DMS79 (cell line): ENCODE measurements at regions not wholly inside any gene's neighbourhood (a gene's known extent, or its start where the extent isn't known, plus 50 kb on each side); places are given as distances from the start of the nearest gene placed in this dataset.
"Not testable (repeated sequence)": the region's sequence is repeated elsewhere in the genome, so short reads cannot be mapped to it uniquely, and the experiment has no call there.

Source experiments
- DNase-seq: peaks from one replicate; lab custom pipeline; 2025; lab: John Stamatoyannopoulos, UW

- DNase-seq: no peak
Observed at GRCh38 chr13:64782466-64782865, 2447.7 kb downstream of the PCDH9 start.

- DNase-seq: no peak
Observed at GRCh38 chr13:64778002-64778401, 2452.1 kb downstream of the PCDH9 start.

GRCh38 chr13:64774915-64775314 is 2455.2 kb downstream of the PCDH9 start:
- DNase-seq: no peak

- no peak for DNase-seq
Observed at GRCh38 chr13:64770743-64771142, 2459.4 kb downstream of the PCDH9 start.

GRCh38 chr13:64767054-64767453 is 2463.1 kb downstream of the PCDH9 start:
- no peak for DNase-seq

- no peak for DNase-seq
Observed at GRCh38 chr13:64765636-64766035, 2464.5 kb downstream of the PCDH9 start.

- no peak for DNase-seq
Observed at GRCh38 chr13:64758521-64759244, 2471.5 kb downstream of the PCDH9 start.

- no peak for DNase-seq
Observed at GRCh38 chr13:64756621-64757020, 2473.5 kb downstream of the PCDH9 start.

- no peak for DNase-seq
Observed at GRCh38 chr13:64755961-64756360, 2474.2 kb downstream of the PCDH9 start.

GRCh38 chr13:64753233-64754000 is 2476.7 kb downstream of the PCDH9 start:
- no peak for DNase-seq

- no peak for DNase-seq
Observed at GRCh38 chr13:64749301-64749700, 2480.8 kb downstream of the PCDH9 start.

- no peak for DNase-seq
Observed at GRCh38 chr13:64746845-64747244, 2483.3 kb downstream of the PCDH9 start.

GRCh38 chr13:64740493-64740892 is 2489.6 kb downstream of the PCDH9 start:
- DNase-seq: no peak

- DNase-seq: no peak
Observed at GRCh38 chr13:64725492-64725891, 2504.6 kb downstream of the PCDH9 start.

GRCh38 chr13:64723724-64724123 is 2506.4 kb downstream of the PCDH9 start:
- no peak for DNase-seq

GRCh38 chr13:64718116-64718515 is 2512.0 kb downstream of the PCDH9 start:
- no peak for DNase-seq

- DNase-seq: no peak
Observed at GRCh38 chr13:64716936-64717335, 2513.2 kb downstream of the PCDH9 start.

- DNase-seq: no peak
Observed at GRCh38 chr13:64709079-64709478, 2521.1 kb downstream of the PCDH9 start.

GRCh38 chr13:64704121-64704649 is 2526.0 kb downstream of the PCDH9 start:
- DNase-seq: no peak

- no peak for DNase-seq
Observed at GRCh38 chr13:64697226-64697625, 2532.9 kb downstream of the PCDH9 start.

- no peak for DNase-seq
Observed at GRCh38 chr13:64688893-64689677, 2541.1 kb downstream of the PCDH9 start.

- DNase-seq: not testable (repeated sequence)
Observed at GRCh38 chr13:64686536-64686935, 2543.6 kb downstream of the PCDH9 start.
